ENCODE measurements at regions not wholly inside any gene's neighbourhood (a gene's known extent, or its start where the extent isn't known, plus 50 kb on each side); places are given as distances from the start of the nearest gene placed in this dataset.

DNA sequence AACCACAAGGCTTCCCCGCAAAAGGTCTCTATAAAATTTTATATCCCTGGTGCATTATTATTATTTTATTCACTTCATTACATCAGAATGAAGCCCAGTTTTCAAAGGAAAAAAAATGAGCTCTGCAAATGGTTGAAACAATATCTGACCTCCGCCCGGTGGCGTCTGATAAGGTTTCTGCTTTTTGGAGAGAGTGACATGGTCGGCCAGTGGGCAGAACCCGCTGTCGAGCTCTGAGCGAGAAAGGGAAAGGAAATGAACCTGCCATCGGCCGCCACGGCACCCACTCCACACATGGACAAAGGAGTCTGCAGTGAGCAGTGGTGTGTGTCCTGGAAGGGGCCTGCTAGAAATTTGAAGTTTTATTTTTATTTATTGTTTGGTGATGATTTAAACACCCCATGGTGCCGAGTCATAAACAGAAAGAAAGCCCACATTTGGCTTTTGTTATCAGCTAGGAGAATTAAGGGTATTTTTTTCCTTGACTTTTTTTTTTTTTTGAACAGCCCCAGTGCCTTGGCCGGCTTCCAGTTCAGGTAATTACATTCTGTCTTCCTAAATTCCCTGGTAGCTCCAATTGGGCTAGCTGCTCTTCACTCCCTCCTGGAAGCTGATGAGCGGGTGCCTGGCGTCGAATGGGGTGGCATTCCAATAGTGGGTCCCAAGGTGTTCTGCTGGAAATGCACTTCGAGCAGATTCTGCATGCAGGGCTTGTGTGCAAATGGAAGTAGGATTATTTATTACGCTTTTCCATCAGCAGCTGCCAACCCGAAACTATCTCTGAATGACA, 149.4 kb upstream of the MKI67 start:
- H3K27me3 Mint-ChIP-seq, result peaks cover 39% of the 10 kb centered on the region

DNA sequence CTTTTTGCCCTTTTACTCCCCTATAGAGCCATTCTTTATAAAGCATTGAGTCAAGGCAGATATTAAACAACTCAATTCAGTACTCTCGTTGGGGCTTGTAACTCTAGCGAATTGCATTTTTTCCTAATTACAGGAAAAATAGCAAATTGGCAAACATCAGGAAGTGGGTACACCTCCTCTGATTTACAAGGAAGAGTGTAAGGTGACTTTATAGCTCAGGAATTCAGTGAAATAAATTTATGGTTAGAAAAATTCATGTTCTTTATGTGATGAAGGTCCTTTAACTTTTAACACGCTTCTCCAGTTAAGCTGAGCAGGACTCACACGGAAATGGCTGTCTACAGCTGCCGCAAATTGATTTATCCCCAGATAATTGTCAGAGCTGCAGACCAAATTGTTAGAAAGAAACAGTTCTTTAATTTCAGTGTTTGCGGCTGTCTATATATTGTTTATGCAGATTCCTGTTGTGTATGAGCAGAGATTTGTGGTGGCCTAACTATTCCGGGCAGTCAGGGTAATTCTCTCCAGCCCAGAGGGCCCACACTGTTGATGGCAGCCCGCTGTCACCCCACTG, 151.1 kb upstream of the MKI67 start:
- H3K27ac Mint-ChIP-seq, result no peak overlapping the region
- H3K4me3 Mint-ChIP-seq, result no peak overlapping the region
- TF ChIP-seq, protein P1, sequence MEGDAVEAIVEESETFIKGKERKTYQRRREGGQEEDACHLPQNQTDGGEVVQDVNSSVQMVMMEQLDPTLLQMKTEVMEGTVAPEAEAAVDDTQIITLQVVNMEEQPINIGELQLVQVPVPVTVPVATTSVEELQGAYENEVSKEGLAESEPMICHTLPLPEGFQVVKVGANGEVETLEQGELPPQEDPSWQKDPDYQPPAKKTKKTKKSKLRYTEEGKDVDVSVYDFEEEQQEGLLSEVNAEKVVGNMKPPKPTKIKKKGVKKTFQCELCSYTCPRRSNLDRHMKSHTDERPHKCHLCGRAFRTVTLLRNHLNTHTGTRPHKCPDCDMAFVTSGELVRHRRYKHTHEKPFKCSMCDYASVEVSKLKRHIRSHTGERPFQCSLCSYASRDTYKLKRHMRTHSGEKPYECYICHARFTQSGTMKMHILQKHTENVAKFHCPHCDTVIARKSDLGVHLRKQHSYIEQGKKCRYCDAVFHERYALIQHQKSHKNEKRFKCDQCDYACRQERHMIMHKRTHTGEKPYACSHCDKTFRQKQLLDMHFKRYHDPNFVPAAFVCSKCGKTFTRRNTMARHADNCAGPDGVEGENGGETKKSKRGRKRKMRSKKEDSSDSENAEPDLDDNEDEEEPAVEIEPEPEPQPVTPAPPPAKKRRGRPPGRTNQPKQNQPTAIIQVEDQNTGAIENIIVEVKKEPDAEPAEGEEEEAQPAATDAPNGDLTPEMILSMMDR (IDR thresholded peaks at IDR 0.05), result no peak
- H3K27me3 Mint-ChIP-seq, result peaks cover 31% of the 10 kb centered on the region
- ChIA-PET POLR2A (no interaction called here), CTCF (no interaction called here)
- no peaks in the 10 kb centered on the region for H3K9me3 Mint-ChIP-seq
- no peaks in the 10 kb centered on the region for H3K36me3 Mint-ChIP-seq (ENCODE audit: low read depth)
- peaks cover 7% of the 10 kb centered on the region for H3K4me1 Mint-ChIP-seq
- no peak for ATAC-seq (ENCODE audit: low read depth)
- intact Hi-C loops (cut with micrococcal nuclease), result no loop called here
- no peak for DNase-seq

More for the DNA sequence above, 149.4 kb upstream of the MKI67 start:
- DNase-seq, result no peak
- H3K36me3 Mint-ChIP-seq (ENCODE audit: low read depth), result no peaks in the 10 kb centered on the region
- no peaks in the 10 kb centered on the region for H3K9me3 Mint-ChIP-seq
- POLR2A ChIA-PET, result no interaction called here
- intact Hi-C loops (cut with micrococcal nuclease), result no loop called here
- TF ChIP-seq, protein P1 (IDR thresholded peaks at IDR 0.05), result no peak
- no peak for ATAC-seq (ENCODE audit: low read depth)
- CTCF ChIA-PET, result no interaction called here
- H3K27ac Mint-ChIP-seq, result no peak overlapping the region
- H3K4me3 Mint-ChIP-seq, result no peak overlapping the region
- H3K4me1 Mint-ChIP-seq, result peaks cover 7% of the 10 kb centered on the region

DNA sequence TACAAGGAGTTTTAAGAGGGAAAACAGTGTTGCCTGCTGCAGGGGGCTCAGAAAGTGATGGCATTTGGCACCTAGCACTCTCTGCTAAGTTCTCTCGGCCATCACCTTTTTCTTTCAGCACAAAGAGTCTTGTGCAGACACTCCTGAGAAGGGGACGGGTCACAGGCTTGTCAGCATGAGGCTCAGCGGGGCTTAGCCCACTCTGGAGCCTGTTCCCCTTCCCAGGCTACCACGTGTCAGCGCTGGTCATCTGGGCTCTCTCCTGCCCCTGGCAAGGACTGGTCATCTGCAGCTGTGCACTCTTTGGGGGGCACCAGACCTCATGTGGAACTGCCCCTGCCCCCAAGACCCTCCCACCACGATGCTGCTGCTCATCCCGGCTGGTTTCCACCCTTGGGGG, 152.1 kb upstream of the MKI67 start:
- DNase-seq (no peak), ATAC-seq (ENCODE audit: low read depth) (no peak)
- TF ChIP-seq, protein P1 (IDR thresholded peaks at IDR 0.05), result no peak
- CTCF ChIA-PET, result no interaction called here
- POLR2A ChIA-PET, result no interaction called here
- no peak overlapping the region for H3K4me3 Mint-ChIP-seq
- peaks cover 7% of the 10 kb centered on the region for H3K4me1 Mint-ChIP-seq
- H3K27me3 Mint-ChIP-seq, result peaks cover 27% of the 10 kb centered on the region
- H3K9me3 Mint-ChIP-seq, result no peaks in the 10 kb centered on the region
- H3K27ac Mint-ChIP-seq, result no peak overlapping the region
- no peaks in the 10 kb centered on the region for H3K36me3 Mint-ChIP-seq (ENCODE audit: low read depth)
- intact Hi-C loops (cut with micrococcal nuclease), result no loop called here

DNA sequence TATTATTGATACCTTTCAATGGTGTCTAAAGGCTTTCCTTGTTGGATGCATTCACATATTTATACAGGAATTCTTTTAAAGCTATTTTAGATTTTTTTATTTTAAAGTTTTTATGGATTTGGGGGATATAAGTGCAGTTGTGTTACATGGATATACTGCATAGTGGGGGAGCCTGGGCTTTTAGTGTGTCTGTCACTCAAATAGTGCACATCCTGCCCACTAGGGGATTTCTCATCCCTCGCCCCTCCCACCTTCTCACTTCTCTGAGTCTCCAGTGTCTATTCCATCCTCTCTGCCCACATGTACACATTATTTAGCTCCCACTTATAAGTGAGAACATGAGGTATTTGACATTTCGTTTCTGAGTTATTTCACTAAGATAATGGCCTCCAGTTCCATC, 154.0 kb upstream of the MKI67 start:
- Mint-ChIP-seq H3K27me3 (peaks cover 18% of the 10 kb centered on the region), H3K27ac (no peak overlapping the region), H3K4me1 (peaks cover 2% of the 10 kb centered on the region), H3K4me3 (no peak overlapping the region), H3K9me3 (no peaks in the 10 kb centered on the region), H3K36me3 (ENCODE audit: low read depth) (no peaks in the 10 kb centered on the region)
- intact Hi-C loops (cut with micrococcal nuclease), result no loop called here
- ChIA-PET POLR2A (no interaction called here), CTCF (no interaction called here)
- DNase-seq, result no peak
- TF ChIP-seq, protein P1 (IDR thresholded peaks at IDR 0.05), result no peak
- ATAC-seq (ENCODE audit: low read depth), result no peak

DNA sequence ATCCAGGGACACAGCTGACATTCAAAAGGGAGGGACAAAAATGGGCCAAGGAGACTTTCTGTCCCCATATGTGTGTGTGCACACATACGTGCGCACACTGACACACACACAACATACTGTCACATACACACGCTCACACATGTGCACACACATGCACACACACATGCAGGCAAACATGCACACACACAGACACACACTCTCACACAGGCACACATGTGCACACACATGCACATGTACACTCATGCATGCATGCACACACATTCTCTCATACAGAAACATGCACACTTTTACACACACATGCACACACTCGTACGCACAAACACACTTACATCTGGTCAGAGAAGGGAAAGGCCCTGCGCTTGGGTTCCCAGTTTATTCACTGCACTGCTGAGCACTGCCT, 155.1 kb upstream of the MKI67 start:
- DNase-seq (no peak), ATAC-seq (ENCODE audit: low read depth) (no peak)
- peaks cover 19% of the 10 kb centered on the region for H3K27me3 Mint-ChIP-seq
- TF ChIP-seq, protein P1 (IDR thresholded peaks at IDR 0.05), result no peak
- H3K4me3 Mint-ChIP-seq, result no peak overlapping the region
- H3K36me3 Mint-ChIP-seq (ENCODE audit: low read depth), result no peaks in the 10 kb centered on the region
- ChIA-PET POLR2A (no interaction called here), CTCF (no interaction called here)
- H3K9me3 Mint-ChIP-seq, result no peaks in the 10 kb centered on the region
- H3K27ac Mint-ChIP-seq, result no peak overlapping the region
- intact Hi-C loops (cut with micrococcal nuclease), result no loop called here
- H3K4me1 Mint-ChIP-seq, result no peaks in the 10 kb centered on the region
